K562 (cell line): ENCODE measurements at regions not wholly inside any gene's neighbourhood (a gene's known extent, or its start where the extent isn't known, plus 50 kb on each side); places are given as distances from the start of the nearest gene placed in this dataset.

Experiments
- ATAC-seq: fragments of 200-7000 bp; cut with Tn5 transposase; 3 replicates; pipeline ENCODE4 v1.9.1; 2020; ENCODE audit warnings: moderate library complexity
- BruUV-seq: library from RNA; stranded (reverse); fragments of 400-500 nt; replicated peaks from 2 replicates; lab custom pipeline; 2021; lab: Mats Ljungman, UMichigan
- CTCF ChIA-PET: fragments of 300-600 bp; formaldehyde crosslinking; extraction: SDS; loops from one replicate; lab custom pipeline; 2021; ENCODE audit warnings: low intra/inter-chr PET ratio; lab: Yijun Ruan, JAX
- POLR2A ChIA-PET: fragments of 300-600, 350-650 bp; sonication (Branson Sonifier 250); formaldehyde crosslinking; extraction: SDS; loops from one replicate; lab custom pipeline; 2021; ENCODE audit warnings: antibody characterized with exemption, inconsistent platforms; lab: Yijun Ruan, JAX
- DNase-seq, 4 experiments: peaks; one replicate each; pipeline versions ENCODE4 v3.0.0 to v3.0.0-alpha.2; 2011 to 2018; ENCODE audit warnings: low spot score in 3 of 4, mixed read lengths in 3 of 4; ENCODE audit errors: extremely low read depth in 1 of 4
- FAIRE-seq: peaks from 2 replicates; lab custom pipeline; 2011; peaks lifted over from hg19 to GRCh38; lab: Jason Lieb, UNC
- H2AFZ ChIP-seq: 2 replicates; pipeline ENCODE4 v1.6.0; 2011; ENCODE audit warnings: low read depth, low read length, control low read depth, inconsistent platforms
- H3K27ac ChIP-seq: fragments of 200-600 bp; 3 replicates; pipeline ENCODE4 v1.8.0; 2011; ENCODE audit warnings: low read depth, mild to moderate bottlenecking, control low read depth, inconsistent platforms, low read length, moderate library complexity, mixed read lengths; ENCODE audit errors: extremely low read depth
- H3K27me3 ChIP-seq, 2 experiments: fragments of 300-600 bp in 1 of 2; 2 replicates in 1 of 2; 3 replicates in 1 of 2; pipeline versions ENCODE4 v1.6.0 to v1.8.0; 2011; ENCODE audit warnings: inconsistent platforms in 2 of 2, low read length in 2 of 2, mild to moderate bottlenecking in 1 of 2, mixed read lengths in 1 of 2, moderate library complexity in 1 of 2; ENCODE audit not compliant: control insufficient read depth in 2 of 2, insufficient read depth in 2 of 2
- H3K36me3 ChIP-seq: fragments of 300-600 bp; 3 replicates; pipeline ENCODE4 v1.8.0; 2011; ENCODE audit warnings: mild to moderate bottlenecking, low read length, inconsistent platforms; ENCODE audit not compliant: control insufficient read depth, insufficient read depth
- H3K4me1 ChIP-seq, 2 experiments: fragments of 200-600 bp in 1 of 2; replicated peaks in 1 of 2; 2 replicates in 1 of 2; 3 replicates in 1 of 2; pipeline versions ENCODE4 v1.5.1 to v1.8.0; 2011; ENCODE audit warnings: inconsistent platforms in 2 of 2, low read length in 2 of 2, mild to moderate bottlenecking in 1 of 2, mixed read lengths in 1 of 2, moderate library complexity in 1 of 2; ENCODE audit not compliant: control insufficient read depth in 2 of 2, insufficient read depth in 2 of 2
- H3K4me2 ChIP-seq: 2 replicates; pipeline ENCODE4 v1.6.1; 2011; ENCODE audit warnings: low read length, control low read depth, inconsistent platforms, mixed read lengths; ENCODE audit not compliant: insufficient read depth
- H3K4me3 ChIP-seq: fragments of 200-600 bp; sonication (generic), shearing (Covaris generic); 2 replicates; pipeline ENCODE4 v1.5.1; 2016; ENCODE audit warnings: control low read depth, inconsistent platforms
- H3K79me2 ChIP-seq: fragments of 200-600 bp; 3 replicates; pipeline ENCODE4 v1.8.0; 2011; ENCODE audit warnings: low read length, inconsistent platforms; ENCODE audit not compliant: control insufficient read depth, insufficient read depth
- H3K9ac ChIP-seq, 2 experiments: 2 replicates each; pipeline versions ENCODE4 v1.6.0 to v1.6.1; 2011; ENCODE audit warnings: low read depth in 2 of 2, low read length in 2 of 2, control low read depth in 1 of 2, inconsistent platforms in 1 of 2, mild to moderate bottlenecking in 1 of 2, mixed read lengths in 1 of 2; ENCODE audit not compliant: insufficient read depth in 1 of 2
- H3K9me1 ChIP-seq: one replicate; pipeline ENCODE4 v1.6.0; 2011; ENCODE audit warnings: inconsistent platforms, mild to moderate bottlenecking, low read length, moderate library complexity; ENCODE audit not compliant: control insufficient read depth, insufficient read depth
- H3K9me3 ChIP-seq: replicated peaks from 2 replicates; pipeline ENCODE4 v1.5.1; 2011; ENCODE audit warnings: low read depth, low read length, inconsistent platforms; ENCODE audit not compliant: control insufficient read depth, insufficient read depth
- H4K20me1 ChIP-seq: replicated peaks from 2 replicates; pipeline ENCODE4 v1.6.1; 2011; ENCODE audit warnings: low read length, inconsistent platforms, mixed read lengths; ENCODE audit not compliant: control insufficient read depth, insufficient read depth
- CCAR2 ChIP-seq: fragments of 200-400 bp; formaldehyde crosslinking; IDR thresholded peaks from 2 replicates; pipeline ENCODE4 v1.6.1; 2017; ENCODE audit warnings: mild to moderate bottlenecking, low read depth, low read length
- CREB3L1 ChIP-seq: fragments of 450-650 bp; IDR thresholded peaks from 2 replicates; pipeline ENCODE4 v1.6.1; 2014; ENCODE audit warnings: low read depth, mild to moderate bottlenecking, moderate library complexity, borderline replicate concordance
- NONO ChIP-seq, 2 experiments: fragments of 200-400 bp in 1 of 2; fragments of 450-650 bp in 1 of 2; formaldehyde crosslinking in 1 of 2; IDR thresholded peaks; 2 replicates each; pipeline ENCODE4 v1.6.1; 2017; ENCODE audit warnings: low read depth in 2 of 2, mild to moderate bottlenecking in 2 of 2, moderate library complexity in 2 of 2, low read length in 1 of 2
- SFPQ ChIP-seq: fragments of 200-400 bp; formaldehyde crosslinking; IDR thresholded peaks from 2 replicates; pipeline ENCODE4 v1.6.1; 2017; ENCODE audit warnings: mild to moderate bottlenecking, low read depth, low read length, moderate library complexity
- TBP ChIP-seq: optimal IDR thresholded peaks from 2 replicates; pipeline ENCODE3; 2011; ENCODE audit warnings: low read depth, low read length, improper control_type of control experiment
- WGBS: fragments of 100-300 bp; shearing (Covaris generic); methylation state at CpG from one replicate; pipeline ENCODE4 v1.1.6; 2016; ENCODE audit warnings: low coverage, mixed read lengths; ENCODE audit not compliant: insufficient coverage; ENCODE audit errors: missing lambda C conversion rate; 5-methylcytosine and 5-hydroxymethylcytosine counted together
- in situ Hi-C: fragments of 300-500 bp; cut with MboI; formaldehyde crosslinking; loops from 4 replicates; pipeline ENCODE4 v1.15.0; 2018; ENCODE audit warnings: inconsistent platforms, mixed read lengths
- intact Hi-C: fragments of 100-400 bp; cut with micrococcal nuclease; formaldehyde crosslinking; loops from 2 replicates; pipeline ENCODE4 v1.14.2; 2022
- TF ChIP-seq, protein P1 (sequence below): sonication (generic); formaldehyde crosslinking; IDR thresholded peaks from 2 replicates; pipeline ENCODE4 v1.8.0; 2023; ENCODE audit warnings: mild to moderate bottlenecking, missing genetic modification reagents
- TF ChIP-seq, protein P2 (sequence below): fragments of 450-650 bp; IDR thresholded peaks from 2 replicates; pipeline ENCODE4 v1.6.1; 2016

GRCh38 chr4:13922459-13922858, 294.9 kb upstream of the BOD1L1 start:
- POLR2A ChIA-PET = no interaction called here
- CTCF ChIA-PET = no interaction called here
- Histone ChIP-seq H3K79me2 (no peaks in the 10 kb centered on the region), H2AFZ (no peak overlapping the region), H3K4me1 (no peaks in the 10 kb centered on the region), H3K36me3 (no peaks in the 10 kb centered on the region), H3K4me2 (no peak overlapping the region), H3K9ac (no peak overlapping the region), H3K9me3 (no peaks in the 10 kb centered on the region), H4K20me1 (no peaks in the 10 kb centered on the region), H3K27ac (no peak overlapping the region), H3K9me1 (no peaks in the 10 kb centered on the region), H3K27me3 (no peaks in the 10 kb centered on the region), H3K4me3 (no peak overlapping the region)
- TF ChIP-seq, protein P1, sequence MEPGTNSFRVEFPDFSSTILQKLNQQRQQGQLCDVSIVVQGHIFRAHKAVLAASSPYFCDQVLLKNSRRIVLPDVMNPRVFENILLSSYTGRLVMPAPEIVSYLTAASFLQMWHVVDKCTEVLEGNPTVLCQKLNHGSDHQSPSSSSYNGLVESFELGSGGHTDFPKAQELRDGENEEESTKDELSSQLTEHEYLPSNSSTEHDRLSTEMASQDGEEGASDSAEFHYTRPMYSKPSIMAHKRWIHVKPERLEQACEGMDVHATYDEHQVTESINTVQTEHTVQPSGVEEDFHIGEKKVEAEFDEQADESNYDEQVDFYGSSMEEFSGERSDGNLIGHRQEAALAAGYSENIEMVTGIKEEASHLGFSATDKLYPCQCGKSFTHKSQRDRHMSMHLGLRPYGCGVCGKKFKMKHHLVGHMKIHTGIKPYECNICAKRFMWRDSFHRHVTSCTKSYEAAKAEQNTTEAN = no peak
- TF ChIP-seq CREB3L1 = no peak
- no peak for TF ChIP-seq NONO (IDR thresholded peaks at IDR 0.05; ENCODE audit: low read depth in 2 of 2, low read length in 1 of 2)
- TF ChIP-seq TBP = no peak
- no peak for TF ChIP-seq CCAR2
- TF ChIP-seq, protein P2, sequence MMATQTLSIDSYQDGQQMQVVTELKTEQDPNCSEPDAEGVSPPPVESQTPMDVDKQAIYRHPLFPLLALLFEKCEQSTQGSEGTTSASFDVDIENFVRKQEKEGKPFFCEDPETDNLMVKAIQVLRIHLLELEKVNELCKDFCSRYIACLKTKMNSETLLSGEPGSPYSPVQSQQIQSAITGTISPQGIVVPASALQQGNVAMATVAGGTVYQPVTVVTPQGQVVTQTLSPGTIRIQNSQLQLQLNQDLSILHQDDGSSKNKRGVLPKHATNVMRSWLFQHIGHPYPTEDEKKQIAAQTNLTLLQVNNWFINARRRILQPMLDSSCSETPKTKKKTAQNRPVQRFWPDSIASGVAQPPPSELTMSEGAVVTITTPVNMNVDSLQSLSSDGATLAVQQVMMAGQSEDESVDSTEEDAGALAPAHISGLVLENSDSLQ = no peak
- no peak for TF ChIP-seq SFPQ
- no TSS peak for BruUV-seq
- DNase-seq (no peak), FAIRE-seq (no peak), ATAC-seq (no peak)
- in situ Hi-C loops (no loop called here), intact Hi-C loops (no loop called here)
- WGBS = 0% methylated on average over 2 of the region's 2 CpGs
